Sigmoid colon (tissue), 4 donors: ENCODE measurements at regions not wholly inside any gene's neighbourhood (a gene's known extent, or its start where the extent isn't known, plus 50 kb on each side); places are given as distances from the start of the nearest gene placed in this dataset.

Source experiments
- EP300 ChIP-seq, 4 donors: sonication (generic); formaldehyde crosslinking; IDR thresholded peaks; one replicate each; pipeline ENCODE4 v1.6.1; 2017; ENCODE audit warnings: antibody characterized with exemption in 4 of 4
- POLR2A ChIP-seq, 2 donors: fragments of 450-650 bp; IDR thresholded peaks; one replicate each; pipeline ENCODE4 v1.6.1; 2016; ENCODE audit warnings: antibody characterized with exemption in 2 of 2, mild to moderate bottlenecking in 2 of 2, moderate library complexity in 2 of 2
- TF ChIP-seq, protein P1 (sequence below), 4 experiments: fragments of 450-650 bp in 3 of 4; fragments of 200-600 bp in 1 of 4; IDR thresholded peaks; one replicate each; pipeline ENCODE4 v1.5.1; 2016 to 2019; ENCODE audit warnings: antibody characterized with exemption in 4 of 4, mild to moderate bottlenecking in 3 of 4, moderate library complexity in 2 of 4

GRCh38 chr16:73735954-73736353 is 560.7 kb upstream of the PSMD7 start:
- TF ChIP-seq, protein P1, sequence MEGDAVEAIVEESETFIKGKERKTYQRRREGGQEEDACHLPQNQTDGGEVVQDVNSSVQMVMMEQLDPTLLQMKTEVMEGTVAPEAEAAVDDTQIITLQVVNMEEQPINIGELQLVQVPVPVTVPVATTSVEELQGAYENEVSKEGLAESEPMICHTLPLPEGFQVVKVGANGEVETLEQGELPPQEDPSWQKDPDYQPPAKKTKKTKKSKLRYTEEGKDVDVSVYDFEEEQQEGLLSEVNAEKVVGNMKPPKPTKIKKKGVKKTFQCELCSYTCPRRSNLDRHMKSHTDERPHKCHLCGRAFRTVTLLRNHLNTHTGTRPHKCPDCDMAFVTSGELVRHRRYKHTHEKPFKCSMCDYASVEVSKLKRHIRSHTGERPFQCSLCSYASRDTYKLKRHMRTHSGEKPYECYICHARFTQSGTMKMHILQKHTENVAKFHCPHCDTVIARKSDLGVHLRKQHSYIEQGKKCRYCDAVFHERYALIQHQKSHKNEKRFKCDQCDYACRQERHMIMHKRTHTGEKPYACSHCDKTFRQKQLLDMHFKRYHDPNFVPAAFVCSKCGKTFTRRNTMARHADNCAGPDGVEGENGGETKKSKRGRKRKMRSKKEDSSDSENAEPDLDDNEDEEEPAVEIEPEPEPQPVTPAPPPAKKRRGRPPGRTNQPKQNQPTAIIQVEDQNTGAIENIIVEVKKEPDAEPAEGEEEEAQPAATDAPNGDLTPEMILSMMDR (IDR thresholded peaks at IDR 0.05) = no peak
- TF ChIP-seq POLR2A (IDR thresholded peaks at IDR 0.05) (no peak), EP300 (IDR thresholded peaks at IDR 0.05) (no peak)
